GM10266 (cell line): ENCODE measurements at regions not wholly inside any gene's neighbourhood (a gene's known extent, or its start where the extent isn't known, plus 50 kb on each side); places are given as distances from the start of the nearest gene placed in this dataset.
"Not testable (repeated sequence)": the region's sequence is repeated elsewhere in the genome, so short reads cannot be mapped to it uniquely, and the experiment has no call there.

Experiments
- DNase-seq: peaks from one replicate; pipeline ENCODE4 v3.0.0; 2012; ENCODE audit errors: extremely low spot score
- TF ChIP-seq, protein P1 (sequence below): IDR thresholded peaks from 2 replicates; pipeline ENCODE4 v1.5.1; 2012; ENCODE audit warnings: mild to moderate bottlenecking, low read depth; ENCODE audit not compliant: control insufficient read depth, insufficient read depth; ENCODE audit errors: missing control alignments

DNA sequence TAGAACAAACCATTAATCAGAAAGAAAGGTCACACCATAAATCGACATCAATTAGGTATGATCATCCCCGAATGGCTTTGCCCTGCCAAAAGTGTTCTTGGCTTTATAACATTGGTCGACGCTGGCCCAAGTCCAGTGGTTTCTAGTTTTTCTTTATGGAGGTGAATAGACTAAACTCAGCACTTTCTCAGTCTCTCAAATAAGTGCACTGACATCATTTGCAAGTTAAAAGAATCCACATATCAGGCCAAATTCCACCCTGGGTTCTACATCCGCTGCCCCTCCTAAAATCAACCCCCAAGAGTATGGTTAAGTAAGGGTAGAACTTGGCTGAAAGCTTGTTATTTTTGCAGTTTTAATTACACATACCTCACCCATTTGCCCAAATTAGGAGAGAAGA lies 314.3 kb downstream of the C12orf75 start:
- no peak for DNase-seq
- TF ChIP-seq, protein P1, sequence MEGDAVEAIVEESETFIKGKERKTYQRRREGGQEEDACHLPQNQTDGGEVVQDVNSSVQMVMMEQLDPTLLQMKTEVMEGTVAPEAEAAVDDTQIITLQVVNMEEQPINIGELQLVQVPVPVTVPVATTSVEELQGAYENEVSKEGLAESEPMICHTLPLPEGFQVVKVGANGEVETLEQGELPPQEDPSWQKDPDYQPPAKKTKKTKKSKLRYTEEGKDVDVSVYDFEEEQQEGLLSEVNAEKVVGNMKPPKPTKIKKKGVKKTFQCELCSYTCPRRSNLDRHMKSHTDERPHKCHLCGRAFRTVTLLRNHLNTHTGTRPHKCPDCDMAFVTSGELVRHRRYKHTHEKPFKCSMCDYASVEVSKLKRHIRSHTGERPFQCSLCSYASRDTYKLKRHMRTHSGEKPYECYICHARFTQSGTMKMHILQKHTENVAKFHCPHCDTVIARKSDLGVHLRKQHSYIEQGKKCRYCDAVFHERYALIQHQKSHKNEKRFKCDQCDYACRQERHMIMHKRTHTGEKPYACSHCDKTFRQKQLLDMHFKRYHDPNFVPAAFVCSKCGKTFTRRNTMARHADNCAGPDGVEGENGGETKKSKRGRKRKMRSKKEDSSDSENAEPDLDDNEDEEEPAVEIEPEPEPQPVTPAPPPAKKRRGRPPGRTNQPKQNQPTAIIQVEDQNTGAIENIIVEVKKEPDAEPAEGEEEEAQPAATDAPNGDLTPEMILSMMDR, result no peak

DNA sequence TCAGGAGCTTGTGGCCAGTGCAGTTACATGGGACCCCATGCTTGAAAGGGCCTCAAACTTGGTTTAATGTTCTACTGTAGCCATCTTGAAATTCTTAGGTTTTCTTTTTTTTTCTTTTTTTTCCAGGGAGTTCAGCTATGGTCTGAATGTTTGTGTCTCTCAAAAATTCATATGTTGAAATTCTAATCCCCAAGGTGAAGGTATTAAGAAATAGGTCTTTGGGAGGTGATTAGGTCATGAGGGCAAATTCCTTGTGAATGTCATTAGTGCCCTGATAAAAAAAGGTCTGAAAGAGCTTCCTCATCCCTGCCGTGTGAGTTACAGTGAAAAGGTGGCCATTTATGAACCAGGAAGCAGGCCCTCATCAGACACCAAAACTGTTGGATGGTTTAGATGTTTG lies 324.1 kb downstream of the C12orf75 start:
- DNase-seq, result no peak
- TF ChIP-seq, protein P1, result no peak

DNA sequence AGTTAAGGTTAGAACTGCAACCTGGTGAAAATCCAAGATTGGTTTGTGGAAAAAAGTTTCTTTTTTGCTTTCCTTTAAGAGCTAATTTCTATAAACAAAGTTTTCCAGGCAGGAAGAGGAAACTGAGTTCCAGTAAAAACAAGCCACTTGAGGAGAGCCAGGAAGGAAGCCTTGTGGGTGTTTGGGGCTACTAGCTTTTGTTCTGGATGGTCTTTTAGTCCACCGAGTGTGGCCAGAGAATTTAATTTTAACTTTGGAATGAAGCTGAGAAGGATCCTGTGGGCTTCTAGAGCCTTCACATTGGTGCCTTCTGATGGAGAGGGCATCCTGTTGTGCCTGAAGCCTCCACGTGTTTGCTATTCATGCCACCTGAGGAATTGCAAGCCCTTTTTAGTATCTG lies 327.9 kb downstream of the C12orf75 start:
- DNase-seq, result no peak
- TF ChIP-seq, protein P1, result no peak

DNA sequence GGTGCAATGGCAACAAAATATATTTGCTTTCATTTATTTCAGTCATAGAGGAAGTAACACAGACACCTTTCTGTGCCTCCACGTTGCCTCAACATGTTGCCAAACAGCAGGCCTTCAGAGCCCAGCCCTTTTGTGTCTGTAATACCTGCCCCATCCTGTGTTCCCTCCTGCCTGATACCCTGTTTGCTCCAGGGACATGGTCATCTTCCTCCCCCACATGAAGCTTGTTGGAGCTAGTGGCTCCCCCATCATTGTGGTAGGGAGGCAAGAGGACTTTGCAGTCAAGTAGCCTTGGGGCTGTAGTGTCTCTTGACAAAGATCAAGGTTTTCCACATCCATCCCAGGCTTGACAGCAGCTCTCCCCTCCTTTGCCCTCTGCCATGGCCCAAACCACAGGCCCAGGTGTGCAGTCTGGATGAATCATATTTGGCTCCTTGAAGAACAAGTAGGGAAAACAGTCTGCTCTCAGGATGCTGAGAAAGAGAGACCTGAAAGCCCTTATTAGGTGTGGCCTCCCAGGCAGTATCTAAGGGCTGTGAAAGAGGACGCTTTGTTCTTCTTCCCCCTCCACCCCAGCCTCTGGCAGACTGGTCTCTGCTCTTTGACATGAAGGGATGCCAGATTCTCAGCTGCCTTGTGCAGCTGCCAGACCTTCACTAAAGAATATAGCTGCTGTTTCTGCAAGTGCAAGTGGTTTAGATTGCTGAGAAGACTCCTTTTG lies 329.0 kb downstream of the C12orf75 start:
- TF ChIP-seq, protein P1, result no peak

DNA sequence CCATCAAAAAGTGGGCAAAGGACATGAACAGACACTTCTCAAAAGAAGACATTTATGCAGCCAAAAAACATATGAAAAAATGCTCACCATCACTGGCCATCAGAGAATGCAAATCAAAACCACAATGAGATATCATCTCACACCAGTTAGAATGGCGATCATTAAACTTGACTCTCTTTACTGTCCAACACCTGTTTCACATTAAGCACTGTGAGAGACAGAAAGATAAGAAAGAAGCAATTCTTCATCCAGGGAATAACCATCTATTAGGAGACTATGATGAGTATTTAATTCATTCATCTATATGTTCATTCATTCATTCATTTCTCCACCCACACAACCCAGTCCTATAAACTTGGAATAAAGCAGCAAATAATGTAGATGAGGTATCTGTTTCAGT lies 334.3 kb downstream of the C12orf75 start:
- DNase-seq, result not testable (repeated sequence)

More for the DNA sequence above, 329.0 kb downstream of the C12orf75 start:
- DNase-seq, result no peak

DNA sequence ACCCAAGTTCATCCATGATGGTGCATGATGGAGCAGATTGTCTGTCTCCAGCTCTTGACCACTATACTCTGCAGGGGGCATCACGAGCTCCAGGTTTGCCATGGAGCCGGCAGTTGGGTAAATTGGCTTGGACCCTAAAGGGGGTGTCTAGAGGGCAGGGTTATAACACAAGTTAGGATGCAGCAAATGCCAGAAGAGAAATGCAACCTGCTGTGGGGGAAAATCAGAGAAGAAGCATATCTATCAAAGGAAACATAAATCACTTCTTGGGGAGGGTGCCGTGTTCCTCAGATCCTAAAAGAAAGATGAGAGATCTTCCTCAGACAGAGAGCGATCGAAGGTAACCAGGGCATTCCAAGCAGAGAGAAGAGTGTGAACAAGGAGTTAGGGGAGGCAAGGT lies 334.9 kb downstream of the C12orf75 start:
- DNase-seq, result no peak
- TF ChIP-seq, protein P1, result no peak

DNA sequence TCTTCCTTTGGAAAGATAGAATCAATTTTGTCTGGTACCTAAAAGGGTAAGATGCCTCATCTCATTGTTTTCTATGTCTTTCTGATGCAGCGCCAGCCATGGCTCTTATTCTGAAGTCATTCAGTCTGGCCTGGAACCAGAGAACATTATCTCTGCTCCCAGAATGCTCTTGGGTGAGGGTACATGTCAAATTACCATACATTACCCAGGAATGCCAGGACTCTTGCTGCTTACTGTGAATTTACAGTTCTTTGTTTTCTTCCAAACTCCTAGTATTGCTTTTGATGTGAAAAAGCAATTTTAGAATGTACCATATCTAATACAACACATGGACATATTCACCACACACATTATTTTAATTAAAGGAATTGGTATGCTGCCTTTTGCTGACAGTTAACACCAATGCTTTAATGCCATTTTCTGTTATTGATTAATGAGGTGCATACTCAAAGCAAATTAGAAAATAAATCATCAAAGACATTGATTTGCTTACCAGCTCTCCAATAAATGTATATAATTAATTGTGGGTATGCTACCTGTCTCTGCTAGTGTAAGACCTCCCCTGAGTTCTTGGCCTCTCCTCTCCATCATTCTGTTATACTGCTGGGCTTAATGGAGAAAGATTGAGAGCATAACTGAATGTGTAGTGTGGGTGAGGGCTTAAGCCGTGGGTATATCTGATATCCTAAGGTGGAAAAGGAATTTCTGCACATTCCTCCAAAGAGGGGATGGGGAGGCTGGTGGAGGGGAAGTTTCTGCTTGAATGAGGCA lies 337.7 kb downstream of the C12orf75 start:
- TF ChIP-seq, protein P1, result no peak
- no peak for DNase-seq
